SU-DHL-6 (cell line): ENCODE measurements at regions not wholly inside any gene's neighbourhood (a gene's known extent, or its start where the extent isn't known, plus 50 kb on each side); places are given as distances from the start of the nearest gene placed in this dataset.

Experiments
- H2AFZ ChIP-seq: fragments of 200-600 bp; sonication (generic); 2 replicates; pipeline ENCODE4 v1.6.1; 2014; ENCODE audit warnings: low read depth, mild to moderate bottlenecking, moderate library complexity, mixed read lengths, antibody characterized with exemption, low read length; ENCODE audit not compliant: severe bottlenecking
- H3F3A ChIP-seq: fragments of 200-600 bp; shearing (Covaris generic); 2 replicates; pipeline ENCODE4 v1.6.0; 2016; ENCODE audit warnings: antibody characterized with exemption, mild to moderate bottlenecking; ENCODE audit not compliant: insufficient read depth
- H3K27ac ChIP-seq: fragments of 200-600 bp; sonication (generic); 2 replicates; pipeline ENCODE4 v1.5.1; 2016; ENCODE audit warnings: low read depth, mild to moderate bottlenecking, low read length, moderate library complexity, mixed read lengths
- H3K27me3 ChIP-seq: fragments of 200-600 bp; sonication (generic), shearing (Covaris generic); 2 replicates; pipeline ENCODE4 v1.6.0; 2014; ENCODE audit warnings: mild to moderate bottlenecking, low read length
- H3K36me3 ChIP-seq: fragments of 200-600 bp; sonication (generic); 2 replicates; pipeline ENCODE4 v1.6.1; 2014; ENCODE audit warnings: mild to moderate bottlenecking, low read length, mixed read lengths
- H3K4me2 ChIP-seq: fragments of 300-600, 200-600 bp; shearing (Covaris generic), sonication (generic); 2 replicates; pipeline ENCODE4 v1.6.0; 2014; ENCODE audit warnings: low read length, low read depth, mild to moderate bottlenecking; ENCODE audit not compliant: poor library complexity, severe bottlenecking
- H3K4me3 ChIP-seq: fragments of 200-600 bp; sonication (generic); 2 replicates; pipeline ENCODE4 v1.5.1; 2014; ENCODE audit warnings: antibody characterized with exemption, low read length, mild to moderate bottlenecking, mixed read lengths; ENCODE audit not compliant: insufficient read depth, poor library complexity, severe bottlenecking
- H3K79me2 ChIP-seq: fragments of 200-600 bp; sonication (generic); 2 replicates; pipeline ENCODE4 v1.6.1; 2014; ENCODE audit warnings: mild to moderate bottlenecking, low read length, moderate library complexity; ENCODE audit not compliant: insufficient read depth
- H3K9ac ChIP-seq: fragments of 200-600 bp; sonication (generic); 2 replicates; pipeline ENCODE4 v1.7.0; 2014; ENCODE audit warnings: mild to moderate bottlenecking, low read length
- H3K9me2 ChIP-seq: fragments of 200-600 bp; sonication (generic); replicated peaks from 2 replicates; pipeline ENCODE4 v1.6.1; 2014; ENCODE audit warnings: low read length; ENCODE audit not compliant: insufficient read depth
- H3K9me3 ChIP-seq: fragments of 200-600 bp; sonication (generic); 2 replicates; pipeline ENCODE4 v1.6.1; 2014; ENCODE audit warnings: low read length, mixed read lengths; ENCODE audit not compliant: insufficient read depth
- H4K20me1 ChIP-seq: fragments of 200-600 bp; sonication (generic); 2 replicates; pipeline ENCODE4 v1.6.1; 2014; ENCODE audit warnings: low read depth, mild to moderate bottlenecking, antibody characterized with exemption, low read length, moderate library complexity, mixed read lengths
- CTCF ChIP-seq: fragments of 200-600 bp; sonication (generic); IDR thresholded peaks from one replicate; pipeline ENCODE4 v1.5.1; 2017; ENCODE audit warnings: antibody characterized with exemption, mild to moderate bottlenecking, low read length, moderate library complexity; ENCODE audit not compliant: insufficient read depth, poor library complexity, severe bottlenecking
- EZH2phosphoT487 ChIP-seq: fragments of 200-600 bp; sonication (generic), shearing (Covaris generic); conservative IDR thresholded peaks from 2 replicates; pipeline ENCODE4 v1.6.1; 2018; ENCODE audit warnings: mild to moderate bottlenecking, antibody characterized with exemption, low read length, moderate library complexity, mixed read lengths

GRCh38 chr13:30108913-30109237 lies 198.5 kb downstream of the KATNAL1 start:
- Histone ChIP-seq H3K9me3 (no peaks in the 10 kb centered on the region), H3K27ac (no peak overlapping the region), H2AFZ (no peak overlapping the region), H3K36me3 (no peaks in the 10 kb centered on the region), H3K9ac (no peak overlapping the region), H4K20me1 (no peaks in the 10 kb centered on the region), H3K79me2 (no peaks in the 10 kb centered on the region), H3K27me3 (no peaks in the 10 kb centered on the region), H3K4me2 (no peak overlapping the region), H3K4me3 (no peak overlapping the region), H3F3A (no peaks in the 10 kb centered on the region), H3K9me2 (no peaks in the 10 kb centered on the region)
- TF ChIP-seq CTCF (no peak), EZH2phosphoT487 (no peak)

- Histone ChIP-seq H3K79me2 (no peaks in the 10 kb centered on the region), H3K9me2 (no peaks in the 10 kb centered on the region), H3F3A (no peaks in the 10 kb centered on the region), H3K27ac (no peak overlapping the region), H3K27me3 (no peaks in the 10 kb centered on the region), H3K4me3 (no peak overlapping the region), H4K20me1 (no peaks in the 10 kb centered on the region), H3K4me2 (no peak overlapping the region), H3K9ac (no peak overlapping the region), H3K36me3 (no peaks in the 10 kb centered on the region), H2AFZ (no peak overlapping the region), H3K9me3 (no peaks in the 10 kb centered on the region)
- TF ChIP-seq EZH2phosphoT487 (no peak), CTCF (no peak)
Measured at GRCh38 chr13:30108216-30108912, 199.0 kb downstream of the KATNAL1 start.

GRCh38 chr13:30107521-30108136 lies 199.7 kb downstream of the KATNAL1 start:
- no peak overlapping the region for H3K27ac ChIP-seq
- H3K79me2 ChIP-seq, result no peaks in the 10 kb centered on the region
- H3K27me3 ChIP-seq, result no peaks in the 10 kb centered on the region
- H3K4me2 ChIP-seq, result no peak overlapping the region
- no peak overlapping the region for H2AFZ ChIP-seq
- H4K20me1 ChIP-seq, result no peaks in the 10 kb centered on the region
- H3K9ac ChIP-seq, result no peak overlapping the region
- no peak overlapping the region for H3K4me3 ChIP-seq
- TF ChIP-seq EZH2phosphoT487 (no peak), CTCF (no peak)
- H3K36me3 ChIP-seq, result no peaks in the 10 kb centered on the region
- no peaks in the 10 kb centered on the region for H3F3A ChIP-seq
- H3K9me2 ChIP-seq, result no peaks in the 10 kb centered on the region
- H3K9me3 ChIP-seq, result no peaks in the 10 kb centered on the region
